Adrenal gland (tissue), 5 donors: ENCODE measurements at regions not wholly inside any gene's neighbourhood (a gene's known extent, or its start where the extent isn't known, plus 50 kb on each side); places are given as distances from the start of the nearest gene placed in this dataset.

Experiments
- POLR2A ChIP-seq, 2 donors: fragments of 450-650 bp; IDR thresholded peaks; one replicate each; pipeline ENCODE4 v1.6.1; 2017; ENCODE audit warnings: antibody characterized with exemption in 2 of 2, mild to moderate bottlenecking in 2 of 2, moderate library complexity in 1 of 2
- TF ChIP-seq, protein P1 (sequence below), 6 experiments: fragments of 450-650 bp in 4 of 6; fragments of 200-600 bp in 2 of 6; sonication (generic) in 1 of 6; IDR thresholded peaks; 1 replicate in 5 of 6; 2 replicates in 1 of 6; pipeline versions ENCODE4 v1.5.1 to v1.8.0; 2016 to 2021; ENCODE audit warnings: antibody characterized with exemption in 6 of 6, mild to moderate bottlenecking in 2 of 6, moderate library complexity in 1 of 6
- donor health status: DM: no; HTN: no; CAD: no.

- TF ChIP-seq, protein P1, sequence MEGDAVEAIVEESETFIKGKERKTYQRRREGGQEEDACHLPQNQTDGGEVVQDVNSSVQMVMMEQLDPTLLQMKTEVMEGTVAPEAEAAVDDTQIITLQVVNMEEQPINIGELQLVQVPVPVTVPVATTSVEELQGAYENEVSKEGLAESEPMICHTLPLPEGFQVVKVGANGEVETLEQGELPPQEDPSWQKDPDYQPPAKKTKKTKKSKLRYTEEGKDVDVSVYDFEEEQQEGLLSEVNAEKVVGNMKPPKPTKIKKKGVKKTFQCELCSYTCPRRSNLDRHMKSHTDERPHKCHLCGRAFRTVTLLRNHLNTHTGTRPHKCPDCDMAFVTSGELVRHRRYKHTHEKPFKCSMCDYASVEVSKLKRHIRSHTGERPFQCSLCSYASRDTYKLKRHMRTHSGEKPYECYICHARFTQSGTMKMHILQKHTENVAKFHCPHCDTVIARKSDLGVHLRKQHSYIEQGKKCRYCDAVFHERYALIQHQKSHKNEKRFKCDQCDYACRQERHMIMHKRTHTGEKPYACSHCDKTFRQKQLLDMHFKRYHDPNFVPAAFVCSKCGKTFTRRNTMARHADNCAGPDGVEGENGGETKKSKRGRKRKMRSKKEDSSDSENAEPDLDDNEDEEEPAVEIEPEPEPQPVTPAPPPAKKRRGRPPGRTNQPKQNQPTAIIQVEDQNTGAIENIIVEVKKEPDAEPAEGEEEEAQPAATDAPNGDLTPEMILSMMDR (IDR thresholded peaks at IDR 0.05) = no peak
- no peak for TF ChIP-seq POLR2A (IDR thresholded peaks at IDR 0.05)
Measured at GRCh38 chr1:168825820-168826219, 96.8 kb upstream of the DPT start.
